ENCODE measurements at regions not wholly inside any gene's neighbourhood (a gene's known extent, or its start where the extent isn't known, plus 50 kb on each side); places are given as distances from the start of the nearest gene placed in this dataset.
A peak's percentile ranks its signal among the peaks of the same experiment; 100 is the strongest.
"Not testable (repeated sequence)": the region's sequence is repeated elsewhere in the genome, so short reads cannot be mapped to it uniquely, and the experiment has no call there.

DNA sequence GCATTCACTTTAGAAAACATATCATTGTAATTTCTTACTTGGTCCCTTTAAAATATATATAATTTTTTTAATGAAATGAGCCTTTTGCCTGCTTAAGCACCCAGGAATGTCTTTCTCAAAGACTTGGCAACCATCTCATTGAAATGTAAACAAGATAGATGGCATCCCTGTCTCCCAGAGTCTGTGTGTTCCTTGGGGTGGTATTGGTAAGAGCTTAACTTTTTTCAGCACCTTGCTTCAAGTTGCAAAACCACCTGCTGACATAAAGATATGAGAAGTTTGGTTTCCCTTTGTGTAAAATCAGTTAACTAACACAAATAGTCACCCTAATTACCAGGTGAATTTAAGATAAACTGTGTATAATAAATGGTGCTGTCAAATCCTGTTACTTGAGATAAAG lies 266.9 kb downstream of the DSC3 start:
- Histone ChIP-seq H3K4me3 (ENCODE audit: extremely low read depth, insufficient read depth, low read length, poor library complexity, severe bottlenecking) (no peak overlapping the region), H3K27ac (ENCODE audit: low read depth, low read length, severe bottlenecking) (no peak overlapping the region), H3K4me1 (ENCODE audit: control insufficient read depth, insufficient read depth, low read length, poor library complexity, severe bottlenecking) (no peaks in the 10 kb centered on the region), H3K36me3 (ENCODE audit: control insufficient read depth, insufficient read depth, low read length) (no peaks in the 10 kb centered on the region), H3K9me3 (ENCODE audit: control insufficient read depth, low read length) (peaks cover 13% of the 10 kb centered on the region)

DNA sequence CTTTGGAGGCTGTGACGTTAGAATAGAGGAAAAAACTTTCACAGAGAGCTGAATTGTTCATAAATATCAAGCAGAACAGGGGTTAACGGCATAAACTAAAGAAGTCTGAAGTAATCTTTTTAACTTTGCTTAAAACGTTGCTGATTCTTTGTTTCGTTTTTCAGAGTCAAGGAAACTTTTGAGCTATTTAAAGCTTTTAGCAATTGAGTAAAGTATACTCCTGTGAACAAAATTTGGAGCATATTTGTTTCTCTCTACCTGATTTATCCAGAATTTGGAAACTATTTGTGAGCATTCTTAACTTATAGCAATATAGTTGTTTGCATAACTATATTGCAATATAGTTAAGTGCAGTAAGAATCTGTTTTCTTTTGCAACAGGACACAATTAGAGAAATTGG lies 270.4 kb downstream of the DSC3 start:
- not testable (repeated sequence) for H3K4me3 ChIP-seq (ENCODE audit: extremely low read depth, insufficient read depth, low read length, poor library complexity, severe bottlenecking); H3K4me1 ChIP-seq (ENCODE audit: control insufficient read depth, insufficient read depth, low read length, poor library complexity, severe bottlenecking); H3K27ac ChIP-seq (ENCODE audit: low read depth, low read length, severe bottlenecking); H3K36me3 ChIP-seq (ENCODE audit: control insufficient read depth, insufficient read depth, low read length)
- H3K9me3 ChIP-seq (ENCODE audit: control insufficient read depth, low read length) = peaks cover 20% of the 10 kb centered on the region
- WGBS, 2 experiments (ENCODE audit: insufficient coverage in 2 of 2) = 83 to 85% methylated on average over 3 to 4 of the region's 4 CpGs

DNA sequence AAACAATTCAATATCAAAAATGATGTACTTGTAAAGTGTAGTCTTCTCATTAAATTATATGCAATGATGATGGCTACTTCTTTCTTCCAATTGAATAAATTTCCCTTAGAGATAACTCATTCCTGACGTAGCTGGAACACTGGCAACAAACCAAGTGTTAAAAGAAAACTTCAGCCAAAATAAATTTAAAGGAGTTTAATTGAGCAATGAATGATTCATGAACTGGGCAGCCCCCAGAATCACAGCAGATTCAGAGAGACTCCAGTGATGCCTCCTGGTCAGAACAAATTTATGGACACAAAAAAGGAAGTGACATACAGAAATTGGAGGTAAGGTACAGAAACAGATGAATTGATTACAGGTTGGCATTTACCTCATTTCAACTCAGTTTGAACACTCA lies 276.5 kb downstream of the DSC3 start:
- Histone ChIP-seq H3K4me1 (ENCODE audit: control insufficient read depth, insufficient read depth, low read length, poor library complexity, severe bottlenecking) (peaks cover 4% of the 10 kb centered on the region), H3K4me3 (ENCODE audit: extremely low read depth, insufficient read depth, low read length, poor library complexity, severe bottlenecking) (no peak overlapping the region), H3K9me3 (ENCODE audit: control insufficient read depth, low read length) (peaks cover 6% of the 10 kb centered on the region), H3K27ac (ENCODE audit: low read depth, low read length, severe bottlenecking) (no peak overlapping the region), H3K36me3 (ENCODE audit: control insufficient read depth, insufficient read depth, low read length) (no peaks in the 10 kb centered on the region)
- no CpG with 5 or more reads among the region's 1 CpG for WGBS, 2 experiments (ENCODE audit: insufficient coverage in 2 of 2)

DNA sequence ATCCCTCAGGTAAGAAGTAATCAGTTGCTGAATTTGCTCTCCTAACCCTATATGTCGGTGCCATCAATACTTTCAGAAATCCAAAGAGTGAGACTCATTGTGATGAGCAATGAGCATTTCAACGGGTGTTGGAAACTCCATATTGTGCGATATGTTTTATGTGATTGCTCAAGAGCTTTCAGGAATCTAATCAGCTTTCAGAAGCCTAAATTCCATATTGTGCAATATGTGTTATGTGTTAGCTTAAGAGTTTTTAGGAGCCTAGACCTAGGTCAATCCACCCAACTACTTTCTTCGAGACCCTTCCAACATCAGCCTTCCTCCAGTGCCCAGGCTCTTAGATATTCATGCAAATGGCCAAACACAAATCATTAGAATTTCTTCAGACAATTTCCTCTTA lies 277.3 kb downstream of the DSC3 start:
- Histone ChIP-seq H3K4me3 (ENCODE audit: extremely low read depth, insufficient read depth, low read length, poor library complexity, severe bottlenecking) (no peak overlapping the region), H3K27ac (ENCODE audit: low read depth, low read length, severe bottlenecking) (no peak overlapping the region), H3K4me1 (ENCODE audit: control insufficient read depth, insufficient read depth, low read length, poor library complexity, severe bottlenecking) (peaks cover 4% of the 10 kb centered on the region)

DNA sequence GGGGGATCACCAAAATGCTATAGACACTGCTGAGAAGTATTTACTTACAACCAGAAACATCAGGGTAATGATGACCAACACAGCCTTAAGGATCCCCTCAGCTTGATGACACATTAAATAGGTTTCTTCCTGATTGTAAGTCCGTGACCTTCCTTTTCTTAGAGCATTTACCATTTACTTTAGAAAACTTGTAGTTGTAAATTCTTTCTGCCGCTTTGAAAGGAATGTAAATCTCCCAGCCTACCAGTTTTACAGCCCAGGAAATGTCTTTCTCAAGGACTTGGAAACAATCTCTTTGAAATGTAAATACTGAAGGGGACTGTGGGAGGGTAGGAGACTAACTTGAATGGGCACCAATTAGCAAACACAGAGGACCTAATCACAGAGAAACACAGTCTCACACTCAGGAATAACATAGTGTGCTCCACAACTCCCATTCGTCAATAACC lies 278.6 kb downstream of the DSC3 start:
- Histone ChIP-seq H3K36me3 (ENCODE audit: control insufficient read depth, insufficient read depth, low read length) (no peaks in the 10 kb centered on the region), H3K27ac (ENCODE audit: low read depth, low read length, severe bottlenecking) (peak overlapping the region; percentile 69), H3K4me1 (ENCODE audit: control insufficient read depth, insufficient read depth, low read length, poor library complexity, severe bottlenecking) (peaks cover 4% of the 10 kb centered on the region), H3K4me3 (ENCODE audit: extremely low read depth, insufficient read depth, low read length, poor library complexity, severe bottlenecking) (no peak overlapping the region), H3K9me3 (ENCODE audit: control insufficient read depth, low read length) (no peaks in the 10 kb centered on the region)
- 0% methylated on average over 1 of the region's 3 CpGs; no CpG with 5 or more reads in 1 of the 2 experiments for WGBS, 2 experiments (ENCODE audit: insufficient coverage in 2 of 2)

More for the DNA sequence above, 277.3 kb downstream of the DSC3 start:
- WGBS, 2 experiments (ENCODE audit: insufficient coverage in 2 of 2) = 60% methylated on average over 3 of the region's 4 CpGs; no CpG with 5 or more reads in 1 of the 2 experiments
- no peaks in the 10 kb centered on the region for H3K36me3 ChIP-seq (ENCODE audit: control insufficient read depth, insufficient read depth, low read length)
- H3K9me3 ChIP-seq (ENCODE audit: control insufficient read depth, low read length) = peaks cover 6% of the 10 kb centered on the region

DNA sequence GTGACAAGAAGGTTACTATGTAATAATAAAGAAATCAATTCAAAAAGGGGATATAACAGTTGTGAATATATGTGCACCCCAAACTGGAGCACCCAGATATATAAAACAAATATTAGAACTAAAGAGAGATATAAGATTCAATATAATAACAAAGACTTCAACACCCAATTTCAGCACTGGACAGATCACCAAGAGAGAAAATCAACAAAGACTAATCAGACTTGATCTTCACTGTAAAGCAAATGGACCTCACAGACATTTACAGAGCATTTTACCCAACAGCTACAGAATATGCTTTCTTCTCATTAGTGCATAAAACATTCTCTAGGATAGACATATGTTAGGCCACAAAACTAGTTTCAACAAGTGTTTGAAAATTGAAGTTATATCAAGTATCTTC lies 287.7 kb downstream of the DSC3 start:
- H3K4me3 ChIP-seq (ENCODE audit: extremely low read depth, insufficient read depth, low read length, poor library complexity, severe bottlenecking) = no peak overlapping the region
- H3K27ac ChIP-seq (ENCODE audit: low read depth, low read length, severe bottlenecking) = no peak overlapping the region
- H3K9me3 ChIP-seq (ENCODE audit: control insufficient read depth, low read length) = no peaks in the 10 kb centered on the region
- H3K4me1 ChIP-seq (ENCODE audit: control insufficient read depth, insufficient read depth, low read length, poor library complexity, severe bottlenecking) = no peaks in the 10 kb centered on the region
- no peaks in the 10 kb centered on the region for H3K36me3 ChIP-seq (ENCODE audit: control insufficient read depth, insufficient read depth, low read length)

DNA sequence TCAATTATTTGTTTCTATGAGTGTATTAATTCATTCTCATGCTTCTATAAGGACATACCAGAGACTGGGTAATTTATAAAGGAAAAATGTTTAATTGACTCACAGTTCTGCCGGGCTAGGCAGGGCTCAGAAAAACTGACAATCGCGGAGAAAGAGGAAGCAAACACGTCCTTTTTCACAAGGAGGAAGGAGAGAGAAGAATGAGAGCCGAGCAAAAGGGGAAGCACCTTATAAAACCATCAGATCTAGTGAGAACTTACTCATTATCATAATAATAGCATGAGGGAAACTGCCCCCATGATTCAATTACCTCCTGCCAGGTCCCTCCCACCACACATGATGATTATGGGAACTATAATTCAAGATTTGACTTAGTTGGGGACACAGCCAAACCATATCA lies 294.0 kb downstream of the DSC3 start:
- H3K4me3 ChIP-seq (ENCODE audit: extremely low read depth, insufficient read depth, low read length, poor library complexity, severe bottlenecking) = no peak overlapping the region
- H3K27ac ChIP-seq (ENCODE audit: low read depth, low read length, severe bottlenecking) = no peak overlapping the region
- WGBS, 2 experiments (ENCODE audit: insufficient coverage in 2 of 2) = 80% methylated on average over 1 of the region's 5 CpGs; no CpG with 5 or more reads in 1 of the 2 experiments
- H3K36me3 ChIP-seq (ENCODE audit: control insufficient read depth, insufficient read depth, low read length) = no peaks in the 10 kb centered on the region
- no peaks in the 10 kb centered on the region for H3K4me1 ChIP-seq (ENCODE audit: control insufficient read depth, insufficient read depth, low read length, poor library complexity, severe bottlenecking)
- H3K9me3 ChIP-seq (ENCODE audit: control insufficient read depth, low read length) = no peaks in the 10 kb centered on the region

DNA sequence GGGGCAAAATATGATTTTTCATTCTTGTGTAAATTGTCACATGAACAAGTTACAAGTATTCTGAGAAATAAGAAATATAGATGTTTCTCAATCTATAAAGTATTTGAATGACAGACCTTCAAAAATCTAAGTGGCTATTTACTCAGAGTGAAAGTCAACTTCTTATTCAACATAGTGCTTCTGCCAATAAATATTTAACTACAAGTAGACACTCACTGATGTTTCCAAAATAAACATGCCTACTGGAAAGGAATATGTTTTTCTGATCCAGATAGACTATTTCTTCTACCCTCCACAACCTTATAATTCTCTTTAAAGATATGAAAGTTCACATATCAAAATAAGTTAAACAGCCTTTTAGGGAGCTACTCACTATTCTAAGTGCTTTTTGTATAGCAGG lies 296.3 kb downstream of the DSC3 start:
- Histone ChIP-seq H3K27ac (ENCODE audit: low read depth, low read length, severe bottlenecking) (no peak overlapping the region), H3K4me1 (ENCODE audit: control insufficient read depth, insufficient read depth, low read length, poor library complexity, severe bottlenecking) (no peaks in the 10 kb centered on the region), H3K9me3 (ENCODE audit: control insufficient read depth, low read length) (no peaks in the 10 kb centered on the region), H3K36me3 (ENCODE audit: control insufficient read depth, insufficient read depth, low read length) (no peaks in the 10 kb centered on the region), H3K4me3 (ENCODE audit: extremely low read depth, insufficient read depth, low read length, poor library complexity, severe bottlenecking) (no peak overlapping the region)

DNA sequence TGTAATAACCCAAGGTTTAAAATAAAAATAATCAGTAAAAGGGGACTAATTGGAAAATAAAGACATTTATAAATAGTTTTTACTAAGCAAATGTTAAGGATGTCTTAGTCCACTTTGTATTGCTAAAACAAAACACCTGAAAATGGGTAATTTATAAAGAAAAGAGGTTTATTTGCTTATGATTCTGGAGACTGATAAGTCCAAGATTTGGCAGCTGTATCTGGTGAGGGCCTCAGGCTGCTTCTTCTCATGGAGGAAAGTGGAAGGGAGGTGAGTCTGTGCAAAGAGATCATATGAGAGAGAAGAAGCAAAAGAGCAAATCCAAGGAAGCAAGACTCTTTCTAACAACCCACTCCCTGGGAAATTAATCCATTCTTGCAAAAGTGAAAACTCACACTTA lies 299.5 kb downstream of the DSC3 start:
- no peak overlapping the region for H3K27ac ChIP-seq (ENCODE audit: low read depth, low read length, severe bottlenecking)
- H3K36me3 ChIP-seq (ENCODE audit: control insufficient read depth, insufficient read depth, low read length) = no peaks in the 10 kb centered on the region
- H3K4me3 ChIP-seq (ENCODE audit: extremely low read depth, insufficient read depth, low read length, poor library complexity, severe bottlenecking) = no peak overlapping the region
- H3K9me3 ChIP-seq (ENCODE audit: control insufficient read depth, low read length) = no peaks in the 10 kb centered on the region
- no peaks in the 10 kb centered on the region for H3K4me1 ChIP-seq (ENCODE audit: control insufficient read depth, insufficient read depth, low read length, poor library complexity, severe bottlenecking)

DNA sequence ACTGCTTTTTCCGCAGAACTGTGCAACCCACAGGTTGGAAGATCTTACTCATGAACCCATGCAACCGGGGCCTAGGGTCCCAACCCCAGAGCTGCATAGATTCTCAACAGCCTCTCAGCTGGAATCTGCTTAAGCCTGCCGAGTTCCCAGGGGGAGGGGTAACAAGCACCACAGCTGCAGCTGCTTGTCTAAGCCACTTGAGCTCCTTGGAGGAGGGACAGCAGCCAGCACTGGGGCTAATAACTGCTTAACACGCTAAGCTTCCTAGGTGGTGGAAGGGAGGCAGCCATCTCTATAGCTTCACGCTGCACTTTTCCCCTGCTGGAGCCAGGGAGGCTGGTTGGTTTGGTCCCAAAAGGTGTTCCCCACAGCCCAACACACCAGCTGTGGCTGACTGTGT lies 311.6 kb downstream of the DSC3 start:
- Histone ChIP-seq H3K27ac (ENCODE audit: low read depth, low read length, severe bottlenecking) (no peak overlapping the region), H3K36me3 (ENCODE audit: control insufficient read depth, insufficient read depth, low read length) (no peaks in the 10 kb centered on the region), H3K9me3 (ENCODE audit: control insufficient read depth, low read length) (no peaks in the 10 kb centered on the region), H3K4me1 (ENCODE audit: control insufficient read depth, insufficient read depth, low read length, poor library complexity, severe bottlenecking) (no peaks in the 10 kb centered on the region), H3K4me3 (ENCODE audit: extremely low read depth, insufficient read depth, low read length, poor library complexity, severe bottlenecking) (no peak overlapping the region)
- WGBS, 2 experiments (ENCODE audit: insufficient coverage in 2 of 2) = 80 to 84% methylated on average over 4 to 5 of the region's 5 CpGs

DNA sequence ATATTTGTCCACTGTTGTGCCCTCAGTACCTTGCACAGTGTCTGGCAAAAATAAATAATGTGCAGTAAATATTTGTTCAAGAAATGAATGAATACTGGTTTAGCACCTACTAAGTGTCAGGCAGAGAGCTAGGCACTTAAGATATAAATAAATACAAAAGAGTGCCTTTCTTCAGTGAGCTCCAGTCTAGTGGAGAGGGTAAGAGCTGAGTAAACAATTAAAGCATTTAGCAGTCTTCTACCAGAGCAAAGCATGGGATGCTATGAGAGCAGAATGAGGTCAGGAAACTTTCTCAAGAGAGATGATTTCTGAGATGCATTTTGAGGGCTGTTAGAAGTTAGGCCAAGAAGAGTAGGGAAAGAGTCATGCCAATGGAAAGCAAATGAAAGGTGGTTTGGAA lies 314.7 kb downstream of the DSC3 start:
- Histone ChIP-seq H3K4me1 (ENCODE audit: control insufficient read depth, insufficient read depth, low read length, poor library complexity, severe bottlenecking) (no peaks in the 10 kb centered on the region), H3K36me3 (ENCODE audit: control insufficient read depth, insufficient read depth, low read length) (no peaks in the 10 kb centered on the region), H3K9me3 (ENCODE audit: control insufficient read depth, low read length) (no peaks in the 10 kb centered on the region), H3K27ac (ENCODE audit: low read depth, low read length, severe bottlenecking) (no peak overlapping the region), H3K4me3 (ENCODE audit: extremely low read depth, insufficient read depth, low read length, poor library complexity, severe bottlenecking) (no peak overlapping the region)

DNA sequence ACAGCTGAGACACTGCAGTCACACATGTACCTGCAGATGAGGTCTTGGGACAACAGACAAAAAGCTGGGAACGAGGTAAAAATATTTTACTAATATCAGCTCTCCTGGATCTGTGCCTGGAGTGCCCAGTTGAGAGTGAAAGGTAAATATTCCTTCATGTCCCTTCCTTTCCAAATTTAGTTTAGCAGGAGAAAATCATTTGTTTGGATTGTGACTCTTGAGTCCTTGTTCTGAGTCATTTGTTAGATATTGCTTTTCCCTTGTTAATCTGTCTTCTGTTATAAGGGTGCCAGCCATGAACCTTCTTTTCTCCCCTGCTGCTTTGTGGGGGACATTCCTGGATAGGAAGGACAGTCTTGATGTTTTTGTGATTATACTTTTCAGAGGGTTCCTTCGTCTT lies 329.2 kb downstream of the DSC3 start:
- no peaks in the 10 kb centered on the region for H3K9me3 ChIP-seq (ENCODE audit: control insufficient read depth, low read length)
- no peaks in the 10 kb centered on the region for H3K36me3 ChIP-seq (ENCODE audit: control insufficient read depth, insufficient read depth, low read length)
- no CpG with 5 or more reads among the region's 2 CpGs for WGBS, 2 experiments (ENCODE audit: insufficient coverage in 2 of 2)
- no peaks in the 10 kb centered on the region for H3K4me1 ChIP-seq (ENCODE audit: control insufficient read depth, insufficient read depth, low read length, poor library complexity, severe bottlenecking)
- no peak overlapping the region for H3K4me3 ChIP-seq (ENCODE audit: extremely low read depth, insufficient read depth, low read length, poor library complexity, severe bottlenecking)
- no peak overlapping the region for H3K27ac ChIP-seq (ENCODE audit: low read depth, low read length, severe bottlenecking)
